ENCODE measurements at regions not wholly inside any gene's neighbourhood (a gene's known extent, or its start where the extent isn't known, plus 50 kb on each side); places are given as distances from the start of the nearest gene placed in this dataset.
A peak's percentile ranks its signal among the peaks of the same experiment; 100 is the strongest.

DNA sequence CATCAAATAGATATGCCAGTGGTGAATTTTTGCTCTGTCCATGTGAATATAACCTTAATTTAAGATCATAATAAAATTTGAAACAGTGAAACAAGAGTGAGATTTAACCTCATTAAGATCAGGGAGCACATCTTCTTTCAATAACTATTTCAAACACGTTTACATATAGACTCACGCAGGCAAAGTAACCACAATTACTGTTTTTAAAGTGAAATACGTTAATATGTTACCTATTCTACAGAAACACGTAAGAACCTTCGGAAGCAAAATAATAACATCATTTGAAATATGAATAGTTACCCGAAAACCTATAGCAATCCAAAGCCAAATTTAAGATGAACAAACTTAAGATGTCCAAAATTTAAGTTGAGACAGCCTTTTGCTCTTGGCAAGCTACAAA lies 136.2 kb upstream of the ZC3H12C start (continued):
- TF ChIP-seq, protein P1, sequence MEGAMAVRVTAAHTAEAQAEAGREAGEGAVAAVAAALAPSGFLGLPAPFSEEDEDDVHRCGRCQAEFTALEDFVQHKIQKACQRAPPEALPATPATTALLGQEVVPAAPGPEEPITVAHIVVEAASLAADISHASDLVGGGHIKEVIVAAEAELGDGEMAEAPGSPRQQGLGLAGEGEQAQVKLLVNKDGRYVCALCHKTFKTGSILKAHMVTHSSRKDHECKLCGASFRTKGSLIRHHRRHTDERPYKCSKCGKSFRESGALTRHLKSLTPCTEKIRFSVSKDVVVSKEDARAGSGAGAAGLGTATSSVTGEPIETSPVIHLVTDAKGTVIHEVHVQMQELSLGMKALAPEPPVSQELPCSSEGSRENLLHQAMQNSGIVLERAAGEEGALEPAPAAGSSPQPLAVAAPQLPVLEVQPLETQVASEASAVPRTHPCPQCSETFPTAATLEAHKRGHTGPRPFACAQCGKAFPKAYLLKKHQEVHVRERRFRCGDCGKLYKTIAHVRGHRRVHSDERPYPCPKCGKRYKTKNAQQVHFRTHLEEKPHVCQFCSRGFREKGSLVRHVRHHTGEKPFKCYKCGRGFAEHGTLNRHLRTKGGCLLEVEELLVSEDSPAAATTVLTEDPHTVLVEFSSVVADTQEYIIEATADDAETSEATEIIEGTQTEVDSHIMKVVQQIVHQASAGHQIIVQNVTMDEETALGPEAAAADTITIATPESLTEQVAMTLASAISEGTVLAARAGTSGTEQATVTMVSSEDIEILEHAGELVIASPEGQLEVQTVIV (IDR thresholded peaks at IDR 0.05; ENCODE audit: borderline replicate concordance, partially characterized antibody): no peak
- TF ChIP-seq NR2C2 (IDR thresholded peaks at IDR 0.05; ENCODE audit: borderline replicate concordance, control insufficient read depth, insufficient read length, low read depth) (no peak), SREBF1 (IDR thresholded peaks at IDR 0.05; ENCODE audit: low read length) (no peak), MEF2A (IDR thresholded peaks at IDR 0.05; ENCODE audit: insufficient read depth, low read depth, low read length) (no peak), EZH2 (IDR thresholded peaks at IDR 0.05; ENCODE audit: borderline replicate concordance, control insufficient read depth, low read depth, low read length) (no peak), BCL11A (IDR thresholded peaks at IDR 0.05; ENCODE audit: low read depth, low read length) (peak; percentile 85), RFX5 (IDR thresholded peaks at IDR 0.05; ENCODE audit: low read depth, low read length) (no peak), DPF2 (IDR thresholded peaks at IDR 0.05) (peak; percentile 77), NRF1 (conservative IDR thresholded peaks at IDR 0.05; ENCODE audit: low read depth, low read length) (no peak), STAT1 (conservative IDR thresholded peaks at IDR 0.05) (no peak), YY1 (IDR thresholded peaks at IDR 0.05; ENCODE audit: low read depth, low read length) (no peak), POU2F2 (IDR thresholded peaks at IDR 0.05; ENCODE audit: borderline replicate concordance, low read depth, low read length) (0 out of 3 replicates have a peak, but pooled peaks have one; percentile 7), SMARCA5 (IDR thresholded peaks at IDR 0.05) (no peak), MEF2B (IDR thresholded peaks at IDR 0.05; ENCODE audit: partially characterized antibody, poor library complexity, severe bottlenecking) (peak; percentile 89), MYB (IDR thresholded peaks at IDR 0.05; ENCODE audit: borderline replicate concordance, low read depth, low read length) (no peak), WRNIP1 (IDR thresholded peaks at IDR 0.05; ENCODE audit: borderline replicate concordance, low read depth, low read length) (no peak), ATF3 (IDR thresholded peaks at IDR 0.05; ENCODE audit: borderline replicate concordance, extremely low read depth, low read depth, low read length) (no peak), KLF5 (IDR thresholded peaks at IDR 0.05; ENCODE audit: partially characterized antibody) (peak; percentile 55), POLR2A (IDR thresholded peaks at IDR 0.05; ENCODE audit: low read depth, low read length) (no peak), ATF7 (IDR thresholded peaks at IDR 0.05; ENCODE audit: low read depth) (peak; percentile 94), NFIC (IDR thresholded peaks at IDR 0.05; ENCODE audit: low read depth, low read length) (no peak; the same call in 1 of the 2 replicates), TBL1XR1 (IDR thresholded peaks at IDR 0.05; ENCODE audit: low read depth, low read length) (peak; percentile 87), USF1 (IDR thresholded peaks at IDR 0.05; ENCODE audit: borderline replicate concordance, extremely low read length, insufficient read depth, low read depth, low read length) (no peak), NFYA (IDR thresholded peaks at IDR 0.05; ENCODE audit: borderline replicate concordance, low read depth, low read length) (no peak), TCF12 (IDR thresholded peaks at IDR 0.05; ENCODE audit: low read depth, low read length) (no peak), RELA (IDR thresholded peaks at IDR 0.05; ENCODE audit: borderline replicate concordance, partially characterized antibody) (no peak), CBX5 (IDR thresholded peaks at IDR 0.05; ENCODE audit: low read depth) (no peak), SUZ12 (IDR thresholded peaks at IDR 0.05; ENCODE audit: unreplicated experiment) (no peak)
- TF ChIP-seq, protein P2, sequence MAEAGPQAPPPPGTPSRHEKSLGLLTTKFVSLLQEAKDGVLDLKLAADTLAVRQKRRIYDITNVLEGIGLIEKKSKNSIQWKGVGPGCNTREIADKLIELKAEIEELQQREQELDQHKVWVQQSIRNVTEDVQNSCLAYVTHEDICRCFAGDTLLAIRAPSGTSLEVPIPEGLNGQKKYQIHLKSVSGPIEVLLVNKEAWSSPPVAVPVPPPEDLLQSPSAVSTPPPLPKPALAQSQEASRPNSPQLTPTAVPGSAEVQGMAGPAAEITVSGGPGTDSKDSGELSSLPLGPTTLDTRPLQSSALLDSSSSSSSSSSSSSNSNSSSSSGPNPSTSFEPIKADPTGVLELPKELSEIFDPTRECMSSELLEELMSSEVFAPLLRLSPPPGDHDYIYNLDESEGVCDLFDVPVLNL (IDR thresholded peaks at IDR 0.05; ENCODE audit: low read depth, low read length): no peak
